ENCODE measurements at regions not wholly inside any gene's neighbourhood (a gene's known extent, or its start where the extent isn't known, plus 50 kb on each side); places are given as distances from the start of the nearest gene placed in this dataset.

DNA sequence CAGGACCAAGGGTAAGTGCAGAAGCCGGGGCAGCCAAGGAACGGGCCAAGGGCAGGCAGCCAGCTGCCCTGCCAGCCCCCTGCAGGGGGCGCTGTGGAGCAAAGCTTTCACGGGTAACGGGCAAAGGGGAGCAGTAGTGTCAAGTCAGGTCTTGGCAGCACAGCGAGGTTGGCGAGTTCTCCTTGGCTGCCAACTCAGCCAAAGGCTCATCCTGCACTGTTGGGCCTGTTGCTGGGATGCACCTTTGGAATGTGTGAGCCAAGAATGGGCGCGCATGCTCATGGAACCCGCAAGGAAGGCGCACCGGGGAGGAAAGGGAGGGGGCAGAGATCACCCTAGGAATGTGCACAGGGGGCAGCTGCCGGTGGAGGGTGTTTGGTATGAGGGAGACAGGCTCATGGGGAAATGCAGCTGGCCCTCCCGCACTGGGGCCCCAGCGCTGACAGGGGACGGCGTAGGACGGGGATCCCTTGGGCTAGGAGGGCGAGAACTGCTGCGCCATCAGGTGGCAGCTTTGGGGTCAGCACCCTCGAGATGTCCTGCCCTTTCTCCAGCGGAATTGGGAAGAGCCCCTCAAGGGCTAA lies 138.0 kb downstream of the ASCL4 start:
- DNase-seq (ENCODE audit: low read depth, low spot score) (peak; percentile 28), ATAC-seq (peak; percentile 93)
- Histone ChIP-seq H3K36me3 (ENCODE audit: control insufficient read depth in 1 of 2, insufficient read depth in 2 of 2, low read length in 2 of 2) (no peaks in the 10 kb centered on the region), H3K4me2 (ENCODE audit: low read length) (0 out of 2 replicates have a peak overlapping the region, but pooled peaks have one; percentile 23), H3K9me3 (ENCODE audit: control insufficient read depth in 1 of 2, insufficient read depth in 1 of 2, low read depth in 1 of 2, low read length in 2 of 2) (no peaks in the 10 kb centered on the region), H4K20me1 (ENCODE audit: insufficient read depth) (no peaks in the 10 kb centered on the region), H3K4me3 (replicated peaks in 1 of 2; ENCODE audit: low read depth in 1 of 2, low read length in 2 of 2) (no peak overlapping the region), H3K9ac (ENCODE audit: low read length) (no peak overlapping the region), H2AFZ (ENCODE audit: low read depth, low read length, poor library complexity, severe bottlenecking) (no peak overlapping the region), H3K79me2 (ENCODE audit: insufficient read depth, low read length) (no peaks in the 10 kb centered on the region), H3K27ac (ENCODE audit: low read depth, low read length) (no peak overlapping the region), H3K27me3 (ENCODE audit: insufficient read depth, low read length) (peaks cover 20% of the 10 kb centered on the region; the same call in 1 of the 2 replicates), H3K4me1 (ENCODE audit: control insufficient read depth in 1 of 2, insufficient read depth in 2 of 2, low read length in 2 of 2) (peaks cover 0 to 2% of the 10 kb centered on the region in 2 experiments; a peak in 1 of 4 replicates), H3K9me2 (ENCODE audit: insufficient read depth) (no peaks in the 10 kb centered on the region)
- CTCF ChIA-PET, result interaction anchor here (0.6 to 1.4 kb wide), 4 partner anchors 11 to 237 kb away, joined by 3 to 6 read pairs (median 4); no protein-coding TSS in a partner anchor
- TF ChIP-seq, protein P1, sequence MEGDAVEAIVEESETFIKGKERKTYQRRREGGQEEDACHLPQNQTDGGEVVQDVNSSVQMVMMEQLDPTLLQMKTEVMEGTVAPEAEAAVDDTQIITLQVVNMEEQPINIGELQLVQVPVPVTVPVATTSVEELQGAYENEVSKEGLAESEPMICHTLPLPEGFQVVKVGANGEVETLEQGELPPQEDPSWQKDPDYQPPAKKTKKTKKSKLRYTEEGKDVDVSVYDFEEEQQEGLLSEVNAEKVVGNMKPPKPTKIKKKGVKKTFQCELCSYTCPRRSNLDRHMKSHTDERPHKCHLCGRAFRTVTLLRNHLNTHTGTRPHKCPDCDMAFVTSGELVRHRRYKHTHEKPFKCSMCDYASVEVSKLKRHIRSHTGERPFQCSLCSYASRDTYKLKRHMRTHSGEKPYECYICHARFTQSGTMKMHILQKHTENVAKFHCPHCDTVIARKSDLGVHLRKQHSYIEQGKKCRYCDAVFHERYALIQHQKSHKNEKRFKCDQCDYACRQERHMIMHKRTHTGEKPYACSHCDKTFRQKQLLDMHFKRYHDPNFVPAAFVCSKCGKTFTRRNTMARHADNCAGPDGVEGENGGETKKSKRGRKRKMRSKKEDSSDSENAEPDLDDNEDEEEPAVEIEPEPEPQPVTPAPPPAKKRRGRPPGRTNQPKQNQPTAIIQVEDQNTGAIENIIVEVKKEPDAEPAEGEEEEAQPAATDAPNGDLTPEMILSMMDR (IDR thresholded peaks at IDR 0.05 in 2 of 3, conservative IDR thresholded peaks at IDR 0.05 in 1 of 3; ENCODE audit: borderline replicate concordance in 1 of 3, insufficient read depth in 1 of 3, low read depth in 2 of 3, low read length in 2 of 3), result peak; percentile 57 to 96 (median 95); a peak in 5 of 6 replicates
- TF ChIP-seq CEBPB (IDR thresholded peaks at IDR 0.05; ENCODE audit: low read depth) (no peak), RAD21 (IDR thresholded peaks at IDR 0.05; ENCODE audit: low read depth) (peak; percentile 6; the same call in 1 of the 2 replicates), POLR2A (IDR thresholded peaks at IDR 0.05; ENCODE audit: borderline replicate concordance, extremely low read depth, insufficient read depth, insufficient read length) (no peak)
- TF ChIP-seq, protein P2, sequence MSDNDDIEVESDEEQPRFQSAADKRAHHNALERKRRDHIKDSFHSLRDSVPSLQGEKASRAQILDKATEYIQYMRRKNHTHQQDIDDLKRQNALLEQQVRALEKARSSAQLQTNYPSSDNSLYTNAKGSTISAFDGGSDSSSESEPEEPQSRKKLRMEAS (IDR thresholded peaks at IDR 0.05), result no peak
- POLR2A ChIA-PET, result no interaction called here
- RAD21 ChIA-PET (ENCODE audit: low non-redundant PET in 1 of 2, low total read pairs in 2 of 2, uncharacterized antibody in 2 of 2, unreplicated experiment in 2 of 2), result no interaction called here
- BruUV-seq (replicated peaks), result no TSS peak
- intact Hi-C loops (cut with micrococcal nuclease), result loop anchor here (10.0 kb wide), 1 partner anchor 702 kb away; no protein-coding TSS in a partner anchor

DNA sequence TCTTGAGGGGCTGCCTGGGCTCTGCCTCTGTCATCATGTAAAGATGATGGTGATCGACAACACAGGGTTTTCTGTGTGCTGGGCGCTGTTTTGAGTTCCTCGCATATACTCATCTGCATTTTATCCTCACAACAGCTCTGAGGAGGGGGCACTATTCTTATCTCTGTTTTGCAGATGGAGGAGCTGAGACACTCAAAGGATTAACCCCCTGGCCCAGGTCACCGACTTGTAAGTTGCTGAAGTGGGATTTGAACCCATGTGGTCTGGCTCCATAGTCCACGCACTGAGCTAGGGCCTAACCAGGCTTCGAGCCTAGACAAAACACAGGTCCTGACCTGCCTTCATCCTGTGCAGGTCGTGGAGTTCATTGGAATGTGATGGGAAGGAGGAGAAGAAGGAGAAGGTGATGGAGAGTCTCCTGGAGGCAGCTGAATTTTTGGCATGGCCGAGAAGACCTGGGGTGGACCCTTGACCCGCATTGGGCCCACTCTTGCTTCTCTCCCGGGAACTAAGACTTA lies 140.0 kb downstream of the ASCL4 start:
- no TSS peak for BruUV-seq (replicated peaks)
- no peak for TF ChIP-seq CBX3 (IDR thresholded peaks at IDR 0.05; ENCODE audit: low read depth)
- TF ChIP-seq RAD21 (IDR thresholded peaks at IDR 0.05; ENCODE audit: low read depth), result no peak
- no peak for TF ChIP-seq SP1 (IDR thresholded peaks at IDR 0.05; ENCODE audit: low read depth)
- TF ChIP-seq EGR1 (IDR thresholded peaks at IDR 0.05; ENCODE audit: low read depth), result no peak
- no peak for TF ChIP-seq ELF1 (IDR thresholded peaks at IDR 0.05; ENCODE audit: borderline replicate concordance, low read depth)
- TF ChIP-seq ZNF274 (IDR thresholded peaks at IDR 0.05; ENCODE audit: low read depth, low read length), result no peak
- TF ChIP-seq, protein P2 (IDR thresholded peaks at IDR 0.05), result no peak
- no peak for TF ChIP-seq JUND (IDR thresholded peaks at IDR 0.05)
- no peak for TF ChIP-seq EZH2 (IDR thresholded peaks at IDR 0.05)
- TF ChIP-seq ZFX (IDR thresholded peaks at IDR 0.05), result no peak
- TF ChIP-seq POLR2A (IDR thresholded peaks at IDR 0.05; ENCODE audit: borderline replicate concordance, extremely low read depth, insufficient read depth, insufficient read length), result no peak
- TF ChIP-seq POLR2AphosphoS5 (IDR thresholded peaks at IDR 0.05; ENCODE audit: low read depth, low read length), result no peak
- TF ChIP-seq YY1 (IDR thresholded peaks at IDR 0.05; ENCODE audit: extremely low read depth, insufficient replicate concordance, low read depth, low read length), result no peak

More for the DNA sequence above, 140.0 kb downstream of the ASCL4 start:
- RAD21 ChIA-PET (ENCODE audit: low non-redundant PET in 1 of 2, low total read pairs in 2 of 2, uncharacterized antibody in 2 of 2, unreplicated experiment in 2 of 2), result no interaction called here
- no peak overlapping the region for H3K27ac ChIP-seq (ENCODE audit: low read depth, low read length)
- H2AFZ ChIP-seq (ENCODE audit: low read depth, low read length, poor library complexity, severe bottlenecking), result no peak overlapping the region
- peaks cover 0 to 2% of the 10 kb centered on the region in 2 experiments; a peak in 1 of 4 replicates for H3K4me1 ChIP-seq (ENCODE audit: control insufficient read depth in 1 of 2, insufficient read depth in 2 of 2, low read length in 2 of 2)
- H3K9me3 ChIP-seq (ENCODE audit: control insufficient read depth in 1 of 2, insufficient read depth in 1 of 2, low read depth in 1 of 2, low read length in 2 of 2), result no peaks in the 10 kb centered on the region
- CTCF ChIA-PET, result no interaction called here
- H3K4me2 ChIP-seq (ENCODE audit: low read length), result no peak overlapping the region
- no peaks in the 10 kb centered on the region for H3K79me2 ChIP-seq (ENCODE audit: insufficient read depth, low read length)
- POLR2A ChIA-PET, result no interaction called here
- no peak overlapping the region for H3K9ac ChIP-seq (ENCODE audit: low read length)
- intact Hi-C loops (cut with micrococcal nuclease), result loop anchor here (10.0 kb wide), 1 partner anchor 700 kb away; no protein-coding TSS in a partner anchor
- H3K9me2 ChIP-seq (ENCODE audit: insufficient read depth), result no peaks in the 10 kb centered on the region
- ATAC-seq, result no peak
- no peak overlapping the region for H3K4me3 ChIP-seq (replicated peaks in 1 of 2; ENCODE audit: low read depth in 1 of 2, low read length in 2 of 2)
- H3K36me3 ChIP-seq (ENCODE audit: control insufficient read depth in 1 of 2, insufficient read depth in 2 of 2, low read length in 2 of 2), result no peaks in the 10 kb centered on the region
- H4K20me1 ChIP-seq (ENCODE audit: insufficient read depth), result no peaks in the 10 kb centered on the region
- peaks cover 10% of the 10 kb centered on the region; the same call in 1 of the 2 replicates for H3K27me3 ChIP-seq (ENCODE audit: insufficient read depth, low read length)
- no peak for DNase-seq (ENCODE audit: low read depth, low spot score)

Measured in HCT116 (cell line).